SK-N-DZ (cell line): ENCODE measurements at regions not wholly inside any gene's neighbourhood (a gene's known extent, or its start where the extent isn't known, plus 50 kb on each side); places are given as distances from the start of the nearest gene placed in this dataset.
"Not testable (repeated sequence)": the region's sequence is repeated elsewhere in the genome, so short reads cannot be mapped to it uniquely, and the experiment has no call there.

Source experiments
- DNase-seq: peaks from one replicate; pipeline ENCODE4 v3.0.0-alpha.2; 2015; ENCODE audit warnings: low spot score

- DNase-seq, result no peak
These were observed 81.4 kb upstream of the COL5A1 start for GRCh38 chr9:134560206-134560605.

- DNase-seq, result no peak
These were observed 80.9 kb upstream of the COL5A1 start for GRCh38 chr9:134560654-134561053.

GRCh38 chr9:134561427-134562145 lies 80.0 kb upstream of the COL5A1 start:
- DNase-seq, result no peak

GRCh38 chr9:134562146-134562849 lies 79.3 kb upstream of the COL5A1 start:
- no peak for DNase-seq

DNA sequence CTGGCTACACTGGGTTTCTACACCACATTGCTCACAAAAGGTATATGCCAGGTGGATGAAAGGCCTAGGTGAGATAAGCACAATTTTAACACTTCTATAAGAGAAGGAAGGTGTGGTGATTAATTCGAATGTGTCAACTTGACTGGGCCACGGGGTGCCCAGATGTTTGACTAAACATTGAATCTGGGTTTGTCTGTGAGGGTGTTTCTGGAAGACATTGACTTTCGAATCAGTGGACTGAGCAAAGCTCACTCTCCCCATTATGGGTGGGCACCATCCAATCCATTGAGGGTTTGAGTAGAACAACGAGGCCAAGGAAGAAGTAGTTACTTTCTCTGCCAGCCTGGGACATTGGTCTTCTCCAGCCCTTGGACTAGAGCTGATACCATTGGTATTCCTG lies 78.2 kb upstream of the COL5A1 start:
- no peak for DNase-seq

DNA sequence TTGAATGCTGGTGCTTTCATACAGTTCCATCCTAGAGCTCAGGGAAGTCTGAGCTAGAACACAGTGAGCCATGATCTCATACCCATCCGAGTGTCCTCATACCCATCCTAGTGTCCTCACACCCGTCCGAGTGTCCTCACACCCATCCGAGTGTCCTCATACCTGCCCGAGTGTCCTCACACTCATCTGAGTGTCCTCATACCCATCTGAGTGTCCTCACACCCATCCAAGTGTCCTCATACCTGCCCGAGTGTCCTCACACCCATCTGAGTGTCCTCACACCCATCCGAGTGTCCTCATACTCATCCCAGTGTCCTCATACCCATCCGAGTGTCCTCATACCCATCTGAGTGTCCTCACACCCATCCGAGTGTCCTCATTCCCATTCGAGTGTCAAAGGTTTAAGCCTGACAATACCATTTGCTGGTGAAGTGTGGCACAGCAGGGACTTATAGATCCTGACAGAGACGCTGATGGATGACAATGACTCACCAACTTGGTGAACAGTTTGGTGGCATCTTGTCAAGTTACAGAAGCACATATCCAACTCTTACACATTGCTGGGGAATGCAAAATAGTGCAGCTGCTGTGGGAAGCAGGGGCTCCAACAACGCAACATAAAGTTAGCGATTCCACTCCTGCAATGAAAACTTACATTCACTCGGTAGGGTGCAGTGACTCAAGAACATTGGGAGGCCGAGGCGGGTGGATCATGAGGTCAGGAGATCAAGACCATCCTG lies 77.0 kb upstream of the COL5A1 start:
- no peak for DNase-seq

DNA sequence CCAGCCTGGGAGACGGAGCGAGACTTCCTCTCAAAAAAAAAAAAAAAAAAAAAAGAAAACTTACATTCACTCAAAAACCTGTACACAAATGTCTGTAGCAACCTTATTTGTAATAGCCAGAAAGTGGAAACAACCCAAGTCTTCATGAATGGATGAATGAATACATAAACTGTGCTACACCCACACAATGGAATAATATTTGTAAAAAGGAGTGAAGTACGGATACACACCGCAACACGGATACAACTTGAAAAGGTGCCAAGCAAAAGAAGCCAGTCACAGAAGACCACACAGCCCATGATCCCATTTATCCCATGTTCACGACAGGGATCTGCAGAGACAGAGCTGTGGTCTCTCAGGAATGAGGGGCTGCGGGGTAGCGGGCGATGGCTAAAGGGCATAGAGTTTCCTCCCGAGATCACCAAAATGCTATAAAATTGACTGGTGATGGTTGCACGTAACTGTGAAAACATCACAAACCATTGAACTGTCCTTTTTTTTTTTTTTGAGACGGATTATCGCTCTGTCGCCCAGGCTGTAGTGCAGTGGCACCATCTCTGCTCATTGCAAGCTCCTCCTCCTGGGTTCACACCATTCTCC lies 76.2 kb upstream of the COL5A1 start:
- DNase-seq, result no peak

GRCh38 chr9:134566196-134566847 lies 75.3 kb upstream of the COL5A1 start:
- no peak for DNase-seq

DNA sequence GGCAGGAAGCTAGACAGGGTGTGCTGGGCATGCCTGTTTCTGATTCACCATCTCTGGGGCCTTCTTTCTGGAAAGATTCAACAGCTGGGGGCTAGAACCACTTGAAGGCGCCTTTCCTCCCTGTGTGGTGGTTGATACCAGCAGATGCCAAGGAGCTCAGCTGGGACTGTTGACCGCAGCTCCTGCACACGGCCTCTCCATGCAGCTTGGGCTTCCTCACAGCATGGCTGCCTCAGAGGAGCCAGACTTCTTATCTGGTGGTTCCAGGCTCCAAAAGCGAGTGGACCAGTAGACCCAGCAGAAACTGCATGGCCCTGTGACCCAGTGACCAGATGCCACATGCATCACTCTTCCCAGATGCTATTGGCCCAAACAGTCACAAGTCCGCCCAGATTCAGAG lies 74.7 kb upstream of the COL5A1 start:
- no peak for DNase-seq

DNA sequence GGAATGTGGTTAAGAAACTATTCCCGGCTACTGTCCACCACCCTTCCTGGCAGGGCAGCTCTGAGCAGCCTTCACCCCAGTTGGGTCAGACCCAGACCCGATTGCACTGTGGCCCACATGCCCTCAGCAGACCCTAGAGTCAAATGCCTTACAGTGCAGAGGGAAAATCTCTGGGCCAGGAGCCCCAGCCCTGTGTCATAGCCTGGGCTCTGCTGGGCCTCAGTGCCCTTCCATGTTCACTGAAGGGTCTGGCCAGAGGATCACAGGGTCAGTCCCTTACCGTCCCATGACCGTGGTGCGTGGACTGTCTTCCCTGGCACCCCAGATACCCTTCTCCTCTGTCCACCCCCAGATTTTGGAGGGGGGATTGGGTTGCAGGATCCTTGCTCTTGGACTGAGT lies 73.5 kb upstream of the COL5A1 start:
- no peak for DNase-seq

DNA sequence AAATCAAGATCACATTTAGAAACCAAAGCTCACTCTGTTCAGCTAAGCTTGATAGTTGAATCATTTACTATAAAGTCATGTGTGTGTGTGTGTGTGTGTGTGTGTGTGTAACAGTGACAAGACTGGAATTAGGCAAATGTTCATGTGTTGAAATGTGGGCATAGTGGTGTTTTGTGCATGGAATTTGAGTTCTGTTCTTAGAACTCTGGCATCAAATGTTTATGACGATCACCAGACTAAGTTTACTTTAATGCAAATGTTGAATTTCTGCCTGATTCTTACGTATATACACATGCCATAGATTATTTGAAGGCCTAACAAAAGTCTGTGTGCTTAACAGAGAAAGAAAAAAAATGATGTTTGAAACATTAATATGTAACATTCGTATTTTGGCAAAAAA lies 72.8 kb upstream of the COL5A1 start:
- no peak for DNase-seq

DNA sequence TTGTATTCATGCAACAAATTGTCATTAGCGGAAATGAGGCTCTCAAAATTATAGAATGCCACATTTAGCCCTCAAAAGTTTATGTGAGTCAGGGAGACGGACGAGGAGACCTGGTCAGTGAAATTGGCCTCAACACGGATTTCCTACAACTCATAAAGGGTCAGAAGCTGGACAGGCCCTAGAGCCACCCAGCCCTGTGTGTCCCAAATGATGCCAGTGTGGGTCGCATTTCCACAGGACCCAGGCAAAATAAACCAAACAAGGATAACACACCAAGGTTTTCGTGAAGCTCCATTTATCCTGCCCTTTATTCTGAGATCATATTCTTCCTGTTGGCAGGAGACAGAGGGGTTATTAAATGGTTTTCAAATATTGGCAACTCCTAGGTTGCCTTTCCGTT lies 72.0 kb upstream of the COL5A1 start:
- DNase-seq, result no peak

GRCh38 chr9:134570151-134570621 lies 71.4 kb upstream of the COL5A1 start:
- no peak for DNase-seq

GRCh38 chr9:134570711-134571325 lies 70.8 kb upstream of the COL5A1 start:
- DNase-seq, result no peak

DNA sequence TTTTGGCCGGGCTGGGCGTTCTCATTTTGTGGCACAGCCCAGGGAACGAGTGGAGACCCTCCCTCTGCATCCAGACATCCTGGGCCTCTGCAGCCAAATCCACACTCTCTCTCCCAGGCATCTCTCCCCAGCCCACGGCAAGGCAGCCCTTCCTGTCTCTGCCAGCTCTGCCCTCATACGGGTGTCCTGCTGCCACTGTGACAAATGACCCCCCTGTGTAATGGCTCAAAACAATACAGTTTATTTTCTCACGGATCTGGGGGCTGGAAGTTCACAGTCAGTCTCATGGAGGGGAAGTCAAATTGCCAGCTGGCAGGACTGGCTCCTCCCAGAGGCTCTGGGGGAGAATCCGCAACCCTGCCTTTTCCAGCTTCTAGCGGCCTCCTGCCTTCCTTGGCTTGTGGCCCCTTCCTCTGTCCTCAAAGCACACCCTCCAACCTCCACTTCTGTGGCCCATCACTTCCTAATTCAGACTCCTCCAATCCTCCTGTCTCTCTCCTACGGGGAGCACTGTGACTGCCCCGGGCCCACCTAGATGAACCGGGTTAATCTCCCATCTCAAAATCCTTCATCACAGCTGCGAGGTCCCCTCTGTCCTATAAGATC lies 70.2 kb upstream of the COL5A1 start:
- DNase-seq, result no peak

GRCh38 chr9:134571946-134572917 lies 69.4 kb upstream of the COL5A1 start:
- DNase-seq, result no peak

- not testable (repeated sequence) for DNase-seq
These were observed 66.9 kb upstream of the COL5A1 start for GRCh38 chr9:134574686-134575085.

DNA sequence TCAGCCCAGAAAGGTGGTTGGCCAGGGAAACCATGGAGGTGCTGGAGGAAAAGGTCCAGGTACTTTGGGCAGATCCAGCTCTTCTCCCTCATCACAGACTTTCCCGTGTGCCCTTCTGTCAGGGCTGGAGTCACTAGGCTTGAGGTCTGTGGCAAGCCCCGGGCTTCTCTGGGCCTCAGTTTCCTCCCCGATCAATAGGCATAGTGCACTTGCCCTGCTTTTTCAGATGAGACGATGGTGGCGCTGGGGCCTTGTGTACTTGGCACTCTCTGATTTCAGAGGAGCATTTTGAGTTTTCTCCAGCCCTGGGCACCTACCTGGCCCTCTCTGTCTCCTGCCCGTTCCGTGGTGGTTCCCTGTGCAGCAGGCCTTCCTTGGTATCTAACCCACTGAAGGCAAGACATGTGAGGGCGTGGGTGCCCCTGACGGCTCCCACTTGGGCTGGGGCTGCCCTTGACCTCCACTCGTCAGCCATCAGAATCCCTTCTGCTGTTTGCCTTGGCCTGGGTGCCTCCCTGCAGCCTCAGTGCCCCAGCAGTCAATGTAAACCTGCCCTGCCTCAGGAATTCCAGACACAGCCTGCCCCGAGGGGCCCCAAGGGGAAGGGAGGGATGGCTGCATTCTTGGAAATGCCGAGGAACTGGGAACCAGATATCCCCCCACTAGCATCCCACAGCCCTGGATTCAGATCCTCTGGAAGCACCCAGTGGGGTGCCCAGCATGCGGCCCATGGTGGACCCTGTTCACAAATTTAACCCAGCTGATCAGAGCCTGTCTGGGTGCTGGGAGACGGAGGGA lies 66.3 kb upstream of the COL5A1 start:
- no peak for DNase-seq

DNA sequence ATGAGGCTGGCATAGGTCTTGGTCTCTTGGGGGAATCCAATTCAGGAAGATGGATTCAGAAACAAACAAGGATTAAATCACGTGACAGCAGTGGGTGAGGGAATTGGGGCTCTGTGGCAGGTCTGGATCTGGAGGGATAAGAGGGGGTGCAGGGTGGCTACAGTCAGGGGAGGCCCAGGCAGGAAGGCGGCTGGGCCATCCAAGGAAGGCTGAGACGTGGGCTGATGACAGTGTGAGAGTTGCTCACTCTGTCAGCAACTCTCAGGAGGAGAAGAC lies 65.8 kb upstream of the COL5A1 start:
- DNase-seq, result no peak
